NCI-H1048 (cell line): ENCODE measurements at regions not wholly inside any gene's neighbourhood (a gene's known extent, or its start where the extent isn't known, plus 50 kb on each side); places are given as distances from the start of the nearest gene placed in this dataset.

Source experiments
- DNase-seq: peaks from one replicate; lab custom pipeline; 2025; lab: John Stamatoyannopoulos, UW

- DNase-seq, result no peak
These were observed 591.0 kb downstream of the EPHA4 start for GRCh38 chr2:220980966-220981675.

- no peak for DNase-seq
These were observed 590.2 kb downstream of the EPHA4 start for GRCh38 chr2:220981926-220982325.

GRCh38 chr2:220985561-220985960 is 586.5 kb downstream of the EPHA4 start:
- no peak for DNase-seq

GRCh38 chr2:220987839-220988238 is 584.3 kb downstream of the EPHA4 start:
- DNase-seq, result no peak

- no peak for DNase-seq
These were observed 580.1 kb downstream of the EPHA4 start for GRCh38 chr2:220991972-220992371.

GRCh38 chr2:220994846-220995245 is 577.3 kb downstream of the EPHA4 start:
- no peak for DNase-seq

- no peak for DNase-seq
These were observed 576.5 kb downstream of the EPHA4 start for GRCh38 chr2:220995581-220995980.

- no peak for DNase-seq
These were observed 573.9 kb downstream of the EPHA4 start for GRCh38 chr2:220998156-220998555.

GRCh38 chr2:220999356-220999755 is 572.7 kb downstream of the EPHA4 start:
- no peak for DNase-seq

- DNase-seq, result no peak
These were observed 570.7 kb downstream of the EPHA4 start for GRCh38 chr2:221001381-221001801.

GRCh38 chr2:221002101-221002685 is 569.9 kb downstream of the EPHA4 start:
- DNase-seq, result no peak

GRCh38 chr2:221005338-221005737 is 566.8 kb downstream of the EPHA4 start:
- DNase-seq, result no peak

GRCh38 chr2:221006084-221006483 is 566.0 kb downstream of the EPHA4 start:
- DNase-seq, result no peak

- DNase-seq, result no peak
These were observed 555.6 kb downstream of the EPHA4 start for GRCh38 chr2:221016551-221016950.

GRCh38 chr2:221018262-221018661 is 553.8 kb downstream of the EPHA4 start:
- no peak for DNase-seq

- no peak for DNase-seq
These were observed 552.4 kb downstream of the EPHA4 start for GRCh38 chr2:221019668-221020067.

- DNase-seq, result no peak
These were observed 549.5 kb downstream of the EPHA4 start for GRCh38 chr2:221022554-221022953.

- DNase-seq, result no peak
These were observed 546.7 kb downstream of the EPHA4 start for GRCh38 chr2:221025398-221025797.

- no peak for DNase-seq
These were observed 537.9 kb downstream of the EPHA4 start for GRCh38 chr2:221034026-221034701.

- no peak for DNase-seq
These were observed 537.1 kb downstream of the EPHA4 start for GRCh38 chr2:221034973-221035372.

GRCh38 chr2:221042926-221043325 is 529.2 kb downstream of the EPHA4 start:
- no peak for DNase-seq

- DNase-seq, result no peak
These were observed 527.3 kb downstream of the EPHA4 start for GRCh38 chr2:221044781-221045180.
